PC-9 (cell line): ENCODE measurements at regions not wholly inside any gene's neighbourhood (a gene's known extent, or its start where the extent isn't known, plus 50 kb on each side); places are given as distances from the start of the nearest gene placed in this dataset.

Experiments used
- EZH2 ChIP-seq: fragments of 200-600 bp; sonication (generic); IDR thresholded peaks from 2 replicates; pipeline ENCODE4 v1.8.0; 2017; ENCODE audit warnings: antibody characterized with exemption, low read depth
- TF ChIP-seq, protein P1 (sequence below): fragments of 200-600 bp; sonication (generic); conservative IDR thresholded peaks from 2 replicates; pipeline ENCODE4 v1.6.1; 2017; ENCODE audit warnings: mixed run types, antibody characterized with exemption, mild to moderate bottlenecking, moderate library complexity

GRCh38 chr15:29456964-29457363 lies 187.3 kb upstream of the NSMCE3 start:
- TF ChIP-seq, protein P1, sequence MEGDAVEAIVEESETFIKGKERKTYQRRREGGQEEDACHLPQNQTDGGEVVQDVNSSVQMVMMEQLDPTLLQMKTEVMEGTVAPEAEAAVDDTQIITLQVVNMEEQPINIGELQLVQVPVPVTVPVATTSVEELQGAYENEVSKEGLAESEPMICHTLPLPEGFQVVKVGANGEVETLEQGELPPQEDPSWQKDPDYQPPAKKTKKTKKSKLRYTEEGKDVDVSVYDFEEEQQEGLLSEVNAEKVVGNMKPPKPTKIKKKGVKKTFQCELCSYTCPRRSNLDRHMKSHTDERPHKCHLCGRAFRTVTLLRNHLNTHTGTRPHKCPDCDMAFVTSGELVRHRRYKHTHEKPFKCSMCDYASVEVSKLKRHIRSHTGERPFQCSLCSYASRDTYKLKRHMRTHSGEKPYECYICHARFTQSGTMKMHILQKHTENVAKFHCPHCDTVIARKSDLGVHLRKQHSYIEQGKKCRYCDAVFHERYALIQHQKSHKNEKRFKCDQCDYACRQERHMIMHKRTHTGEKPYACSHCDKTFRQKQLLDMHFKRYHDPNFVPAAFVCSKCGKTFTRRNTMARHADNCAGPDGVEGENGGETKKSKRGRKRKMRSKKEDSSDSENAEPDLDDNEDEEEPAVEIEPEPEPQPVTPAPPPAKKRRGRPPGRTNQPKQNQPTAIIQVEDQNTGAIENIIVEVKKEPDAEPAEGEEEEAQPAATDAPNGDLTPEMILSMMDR, result no peak
- TF ChIP-seq EZH2, result no peak
